HG02798 (cell line): ENCODE measurements at regions not wholly inside any gene's neighbourhood (a gene's known extent, or its start where the extent isn't known, plus 50 kb on each side); places are given as distances from the start of the nearest gene placed in this dataset.

Source experiments
- ATAC-seq: cut with Tn5 transposase; IDR thresholded peaks from one replicate; pipeline ENCODE4 v1.9.1; 2021; ENCODE audit warnings: mild to moderate bottlenecking; ENCODE audit not compliant: unreplicated experiment, poor library complexity

DNA sequence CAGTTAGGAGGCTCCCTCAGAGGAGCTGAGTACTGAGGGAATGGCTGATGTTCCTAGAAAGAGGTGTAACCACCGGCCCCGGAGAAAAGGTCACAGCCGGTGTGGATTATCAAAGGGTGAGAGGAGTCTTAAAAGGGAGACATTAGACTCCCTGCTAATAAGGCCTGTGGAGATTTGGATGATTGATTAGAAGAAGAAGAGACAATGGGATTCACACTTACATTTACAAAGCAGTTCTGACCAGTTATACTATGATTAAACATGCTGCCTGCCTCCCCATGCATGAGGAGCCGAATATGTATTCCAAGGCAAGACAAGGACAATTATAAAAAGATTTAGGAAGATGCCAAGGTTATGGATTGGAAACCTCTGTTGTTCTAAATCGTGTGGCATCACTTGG is 302.4 kb downstream of the SLC4A3 start:
- ATAC-seq = no peak

DNA sequence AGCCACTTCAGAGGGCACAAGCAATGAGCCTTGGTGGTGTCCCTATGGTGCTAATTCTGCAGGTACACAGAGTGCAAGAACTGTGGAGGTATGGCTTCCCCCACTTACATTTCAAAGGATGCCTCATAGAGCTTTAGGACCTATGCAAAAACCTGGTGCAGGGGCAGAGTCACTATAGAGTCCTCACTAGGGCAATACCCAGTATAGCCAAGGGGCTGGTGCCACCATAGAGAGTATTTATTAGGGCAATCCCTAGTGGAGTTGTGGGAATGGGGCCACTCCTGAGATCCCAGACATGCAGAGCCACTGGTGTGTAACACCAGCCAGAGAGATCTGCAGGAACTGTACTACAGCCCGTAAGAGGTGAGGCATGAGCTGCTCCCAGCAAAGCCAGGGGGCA is 312.2 kb downstream of the SLC4A3 start:
- no peak for ATAC-seq

DNA sequence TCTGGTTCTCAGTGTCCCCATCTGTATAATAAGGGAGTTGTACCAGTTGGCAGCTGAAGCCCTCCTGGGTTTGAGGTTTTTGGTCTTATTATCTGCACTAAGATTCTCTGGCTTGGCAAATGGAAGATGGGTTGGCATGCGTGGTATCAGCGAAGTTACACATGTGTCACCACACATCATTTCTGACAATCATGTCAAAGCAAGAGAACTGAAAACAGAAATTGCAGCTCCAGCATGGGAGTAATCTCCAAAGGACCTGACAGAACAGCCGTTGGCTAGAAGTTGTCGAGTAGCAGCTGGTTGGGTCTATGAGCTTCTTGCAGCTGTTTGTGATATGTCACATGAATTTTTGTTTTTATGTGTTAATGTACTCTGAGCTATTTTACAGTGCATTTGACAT is 317.4 kb downstream of the SLC4A3 start:
- ATAC-seq = no peak

DNA sequence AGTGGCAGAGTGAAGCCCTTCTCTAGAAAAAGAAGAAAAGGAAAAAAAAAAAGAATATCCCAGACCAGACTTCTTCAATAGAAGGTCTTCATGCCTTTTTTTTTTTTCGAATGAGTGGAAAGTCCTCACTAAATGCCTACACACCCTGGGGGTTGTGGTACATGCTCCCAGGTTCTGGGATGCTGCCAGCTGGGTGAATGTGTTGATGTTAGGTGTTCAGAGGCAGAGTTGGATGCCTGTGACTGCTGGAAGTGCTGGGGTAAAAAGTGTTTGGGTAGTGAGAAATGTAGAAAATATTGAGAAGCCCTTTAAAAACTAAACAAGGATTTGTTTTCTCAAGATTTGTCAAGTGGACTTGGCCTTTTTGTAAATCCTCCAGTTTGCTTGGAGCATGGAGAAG is 318.6 kb downstream of the SLC4A3 start:
- ATAC-seq = no peak

DNA sequence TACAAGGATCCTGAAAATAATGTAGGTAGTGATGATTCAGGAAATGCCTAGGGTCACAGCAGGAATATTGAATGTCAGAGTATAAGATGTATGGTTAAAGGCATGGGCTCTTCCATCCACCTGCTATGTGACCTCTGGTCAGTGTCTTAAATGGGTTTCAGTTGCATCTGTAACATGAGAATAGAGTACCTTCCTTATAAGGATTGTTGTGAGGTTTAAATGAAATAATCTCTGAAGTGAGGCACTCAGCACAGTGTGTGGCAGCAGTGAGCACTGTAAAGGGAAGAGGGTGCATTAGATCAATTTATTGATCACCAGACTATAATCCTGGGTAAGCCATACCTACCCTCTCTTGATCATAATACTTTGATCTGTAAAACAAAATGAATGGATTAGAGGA is 319.1 kb downstream of the SLC4A3 start:
- ATAC-seq = no peak

DNA sequence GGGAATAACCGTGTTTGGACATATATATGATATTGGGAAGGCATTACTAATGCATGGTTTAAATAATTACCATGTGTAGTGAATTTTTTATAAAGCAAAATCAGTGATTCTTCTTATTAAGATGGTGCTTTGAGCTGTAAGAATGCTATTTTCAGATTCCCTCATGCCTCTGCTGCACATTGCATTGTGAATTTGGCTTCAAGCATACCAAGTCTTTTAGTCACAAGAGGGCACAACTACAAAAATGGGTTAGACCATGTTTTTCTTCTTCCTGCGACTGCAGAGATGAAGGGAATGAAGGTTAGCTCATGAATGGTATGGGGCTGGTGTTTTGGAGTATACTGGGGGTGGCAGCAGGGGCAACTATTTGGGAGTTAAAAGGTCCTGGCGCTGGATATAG is 320.1 kb downstream of the SLC4A3 start:
- no peak for ATAC-seq

DNA sequence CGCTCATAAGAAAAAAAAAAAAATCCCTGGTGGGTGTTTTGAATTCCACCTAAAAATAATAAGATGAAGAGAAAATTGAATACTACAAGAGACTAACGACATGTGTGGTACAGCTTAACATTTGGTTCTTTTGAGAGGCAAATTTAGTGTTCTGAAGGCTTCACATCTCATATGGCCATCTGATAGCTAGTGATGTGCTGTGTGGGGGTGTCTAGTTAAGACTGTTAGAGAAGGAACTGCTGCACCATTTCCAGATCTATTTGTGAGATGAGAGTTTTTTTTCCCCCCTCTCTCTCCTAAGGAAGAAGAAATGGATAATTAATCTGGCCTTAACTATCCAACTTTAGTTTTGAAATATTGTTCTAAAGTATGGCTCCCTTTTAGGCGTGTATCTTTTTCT is 321.6 kb downstream of the SLC4A3 start:
- ATAC-seq = no peak

DNA sequence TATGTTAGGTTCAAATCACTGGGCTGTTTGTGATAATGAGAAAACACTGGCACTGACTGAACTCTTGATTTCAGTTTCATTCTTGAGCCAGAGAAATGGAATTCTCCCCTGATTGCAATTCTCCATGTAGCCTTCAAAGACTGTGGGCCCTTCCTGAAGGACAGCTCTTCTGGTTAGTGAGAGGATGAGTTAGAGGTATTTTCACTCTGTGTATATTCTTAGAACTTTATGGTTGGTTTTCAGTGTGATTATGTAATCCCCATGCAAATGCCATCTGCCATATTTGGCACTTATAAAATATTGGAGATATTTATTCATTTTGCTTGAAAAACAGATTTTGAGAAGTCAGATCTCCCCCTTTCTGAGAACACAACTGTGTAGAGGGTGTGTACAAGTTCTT is 323.7 kb downstream of the SLC4A3 start:
- no peak for ATAC-seq

DNA sequence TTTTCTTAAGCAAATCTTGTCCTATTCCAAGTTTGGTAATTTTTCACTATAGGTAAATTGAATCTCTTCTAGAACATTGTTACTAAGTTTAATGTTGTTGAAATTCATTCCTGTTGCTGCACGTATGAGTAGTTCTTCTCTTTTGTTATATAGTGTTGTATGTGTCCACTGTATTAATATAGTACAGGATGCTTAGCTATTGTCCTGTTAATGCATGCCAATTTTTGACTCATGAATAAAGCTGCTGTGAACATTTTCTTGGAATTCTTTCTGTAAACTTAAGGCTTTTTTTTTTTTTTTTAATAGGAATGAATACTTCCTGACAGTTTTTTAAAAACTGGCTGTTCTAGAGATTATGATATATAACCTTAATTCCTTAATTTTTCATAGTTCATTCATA is 326.9 kb downstream of the SLC4A3 start:
- no peak for ATAC-seq

DNA sequence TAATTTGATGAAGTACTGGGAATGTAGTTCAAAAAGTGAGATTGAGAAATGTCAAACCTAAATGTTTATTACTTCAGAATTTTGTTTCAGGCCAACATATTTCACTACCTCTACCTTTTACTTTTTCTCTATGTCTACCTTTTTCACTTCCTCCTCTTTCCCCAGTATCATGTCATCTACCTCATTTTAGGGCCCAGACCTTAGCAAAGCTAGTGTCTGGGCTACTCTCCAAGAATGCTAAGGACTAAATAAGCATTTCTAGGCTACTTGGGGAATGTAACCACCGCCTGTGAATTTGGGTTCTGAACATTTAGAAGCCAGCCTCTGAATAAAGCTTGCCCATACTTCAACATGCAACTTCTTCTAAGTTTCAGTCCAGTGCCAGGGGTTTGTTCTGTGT is 330.4 kb downstream of the SLC4A3 start:
- ATAC-seq = no peak

DNA sequence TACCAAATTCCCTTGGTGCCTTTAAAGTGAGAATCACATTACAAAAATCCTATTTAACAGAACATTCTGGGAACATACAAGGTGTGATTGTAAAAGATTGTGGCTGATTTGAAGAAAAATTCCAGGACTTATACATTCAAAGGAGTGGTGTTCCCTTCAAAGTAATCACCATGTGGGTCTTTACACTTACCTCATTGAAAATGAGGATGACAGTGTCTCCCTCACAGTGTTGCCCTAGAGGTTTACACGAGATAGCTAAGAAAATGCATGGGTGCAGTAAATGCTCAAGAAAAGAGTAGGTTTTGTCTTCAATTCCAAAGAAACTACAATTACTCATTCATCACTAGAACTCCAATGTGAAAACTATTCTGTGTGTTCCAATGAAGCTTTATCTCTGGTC is 331.5 kb downstream of the SLC4A3 start:
- no peak for ATAC-seq

DNA sequence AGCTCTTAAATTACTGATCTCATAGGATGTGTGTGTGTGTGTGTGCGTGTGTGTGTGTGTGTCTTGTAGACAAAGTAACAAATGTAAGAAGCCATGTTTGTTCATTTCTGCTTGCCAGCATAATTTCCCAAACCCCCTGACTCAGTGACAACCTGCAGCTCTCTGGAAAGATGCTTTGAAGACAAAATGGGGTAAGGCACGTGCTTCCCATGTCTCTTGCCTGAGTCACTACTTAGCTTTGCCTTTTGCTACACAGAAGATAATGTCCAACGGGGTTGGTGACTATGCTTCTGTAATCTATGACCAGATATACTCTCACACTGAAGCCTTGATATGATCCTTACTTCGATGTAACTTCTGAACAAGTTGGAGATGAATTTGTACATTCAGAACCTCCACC is 332.0 kb downstream of the SLC4A3 start:
- no peak for ATAC-seq

DNA sequence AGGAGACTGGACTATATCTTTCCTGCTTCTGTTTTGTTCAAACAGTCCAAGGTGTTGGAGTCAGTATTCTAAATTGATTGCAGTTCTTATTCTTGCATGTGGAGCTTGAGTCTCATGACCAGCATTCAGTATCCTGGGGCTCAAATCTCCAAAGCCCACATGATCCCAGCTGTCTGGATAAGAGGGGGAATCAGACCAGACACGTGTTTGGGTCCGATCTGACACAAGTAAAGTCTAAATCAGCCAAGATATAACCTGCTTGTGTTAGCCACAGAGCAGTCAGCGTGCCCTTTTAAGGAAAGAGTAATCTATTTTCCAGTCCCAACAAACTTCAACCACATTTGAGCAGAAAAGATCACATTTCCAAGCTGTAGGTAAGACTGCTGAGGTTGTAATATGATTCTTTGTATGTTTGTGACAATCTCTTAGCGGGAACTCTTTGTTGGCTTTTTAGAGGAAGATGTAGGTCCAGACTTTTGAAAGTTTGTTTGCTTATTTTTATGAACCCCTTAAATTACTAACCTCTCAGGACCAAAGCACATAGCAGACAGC is 334.6 kb downstream of the SLC4A3 start:
- no peak for ATAC-seq

DNA sequence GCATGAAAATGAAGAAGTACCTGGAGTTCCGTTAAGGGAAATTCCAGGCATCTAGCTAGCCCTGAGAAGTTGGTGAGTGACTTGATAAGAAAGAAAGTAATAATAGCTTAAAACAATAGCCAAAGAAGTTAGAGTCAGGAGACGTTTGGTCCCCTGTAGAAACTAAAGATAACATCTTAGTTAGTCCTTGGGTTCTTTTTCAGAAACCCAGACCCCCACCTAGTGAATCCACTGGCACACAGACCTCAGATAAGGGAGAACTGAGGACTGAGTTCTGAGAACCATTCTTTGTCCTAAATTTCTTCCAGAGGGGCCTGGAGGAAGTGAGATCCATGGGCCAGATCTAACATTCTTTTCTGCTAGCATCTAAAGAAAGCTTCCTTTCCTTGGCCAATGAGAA is 335.4 kb downstream of the SLC4A3 start:
- ATAC-seq = no peak

DNA sequence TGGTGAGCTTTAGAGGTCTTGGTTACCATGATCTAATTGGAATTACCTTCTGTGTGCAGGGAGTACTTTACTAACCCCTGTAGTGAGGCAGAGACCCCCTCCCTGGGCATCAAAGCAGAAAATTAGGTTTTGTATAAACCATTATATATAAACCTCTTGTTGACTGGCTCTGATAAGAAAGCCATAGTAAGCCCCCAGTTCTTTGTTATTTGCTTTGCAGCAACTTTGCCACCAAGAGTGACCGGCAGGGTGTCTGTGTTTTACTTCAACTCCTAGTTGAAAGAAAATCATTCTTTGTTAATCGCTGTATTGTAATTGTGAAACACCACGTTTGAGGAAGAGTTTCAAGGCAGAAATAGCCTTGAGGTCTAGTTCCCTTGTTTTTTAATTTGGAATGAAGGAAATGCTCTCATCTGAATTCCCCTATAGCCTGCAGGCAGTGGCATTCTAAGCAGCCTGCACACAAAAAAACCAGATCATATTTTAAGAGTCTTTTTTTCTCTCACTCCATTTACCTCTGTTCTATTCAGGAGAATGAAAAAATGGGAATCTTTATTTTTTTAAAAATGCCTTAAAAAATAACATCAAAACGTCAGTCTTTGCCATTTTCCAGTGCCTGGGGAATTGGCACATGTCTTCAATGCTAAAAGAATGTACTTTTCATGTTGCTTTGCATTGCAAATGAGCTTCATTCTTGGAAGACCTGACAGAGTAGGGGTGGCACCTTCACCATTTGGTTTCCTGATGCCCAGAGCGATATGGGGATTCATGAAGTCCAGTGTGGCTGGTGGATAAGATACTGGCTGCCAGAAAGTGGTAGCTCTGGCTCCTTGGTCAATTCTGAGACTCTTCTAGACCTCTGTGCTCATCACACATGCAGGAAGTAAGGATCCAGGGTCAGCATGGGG is 338.1 kb downstream of the SLC4A3 start:
- no peak for ATAC-seq

DNA sequence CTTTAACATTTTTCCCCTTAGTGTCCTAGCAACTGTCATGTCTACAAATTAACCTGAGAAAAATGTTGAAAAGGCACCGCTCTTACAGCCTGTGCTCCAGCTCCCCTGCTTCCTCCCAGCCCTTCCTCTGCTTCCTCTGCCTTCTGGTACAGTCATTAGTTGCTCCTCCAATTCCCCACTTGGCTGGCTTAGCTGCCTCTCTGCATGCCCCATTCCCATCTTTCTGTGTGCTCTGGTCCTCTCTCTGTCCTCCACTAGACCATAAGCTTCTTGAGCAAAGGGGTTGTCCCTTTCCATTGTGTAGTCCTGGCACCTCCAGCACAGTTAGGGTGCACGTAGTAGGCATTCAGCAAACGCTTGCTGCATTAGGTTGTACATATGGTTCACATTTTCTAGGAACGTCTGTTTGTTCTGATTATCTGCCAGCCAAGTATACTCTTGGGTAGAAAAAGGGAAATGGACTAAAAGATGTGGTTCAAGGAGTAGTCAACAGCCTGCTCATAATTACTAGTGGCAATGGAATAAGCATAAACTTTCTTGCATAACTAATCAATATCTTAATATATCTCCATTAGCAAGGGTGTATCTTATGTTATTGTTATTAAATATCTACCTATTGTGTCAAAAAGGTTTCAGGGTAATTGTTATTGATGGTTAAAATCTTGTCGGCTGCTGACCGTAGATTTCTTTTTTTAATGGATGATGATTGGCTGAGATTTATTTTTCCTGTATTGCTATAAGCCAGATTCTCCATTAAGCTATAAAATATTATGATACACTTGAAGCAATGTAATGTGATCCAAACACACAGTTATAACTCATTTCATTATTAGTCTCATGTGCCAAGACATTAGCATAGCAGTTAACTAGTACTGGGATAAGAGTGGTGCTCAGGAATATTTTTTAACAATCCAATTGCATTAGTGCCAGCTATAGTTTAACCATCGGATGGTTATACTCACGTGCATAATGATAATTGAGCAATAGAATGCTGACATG is 340.1 kb downstream of the SLC4A3 start:
- no peak for ATAC-seq

DNA sequence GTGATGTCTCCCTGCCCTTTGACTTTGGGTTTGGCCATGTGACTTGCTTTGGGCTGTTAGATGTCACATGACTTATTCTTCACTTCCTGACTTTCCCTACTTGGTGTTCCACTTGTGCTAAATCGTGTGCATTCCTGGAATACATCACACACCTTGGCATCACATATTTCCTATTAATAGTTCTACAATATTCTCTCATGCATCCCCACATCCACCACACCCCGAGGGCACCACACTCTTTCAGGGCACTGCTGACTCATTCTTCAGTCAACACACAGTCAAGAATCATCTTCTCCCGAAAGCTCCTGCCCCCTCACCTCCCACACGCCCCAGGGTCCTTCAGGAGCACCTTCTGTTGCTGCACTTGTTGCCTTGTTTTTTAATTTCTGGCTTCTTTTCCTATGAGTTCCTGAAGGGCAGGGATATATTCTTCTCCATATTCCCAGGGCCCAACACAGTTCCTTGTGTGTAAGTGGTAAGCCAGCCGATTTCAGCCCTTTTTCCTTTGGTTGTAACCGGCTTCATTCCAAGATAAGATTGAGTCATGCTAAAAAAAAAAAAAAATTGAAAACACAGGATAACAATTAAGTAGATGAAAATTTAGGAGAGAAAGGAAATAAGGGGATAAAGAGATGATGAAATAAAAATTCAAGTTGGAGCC is 341.4 kb downstream of the SLC4A3 start:
- no peak for ATAC-seq

DNA sequence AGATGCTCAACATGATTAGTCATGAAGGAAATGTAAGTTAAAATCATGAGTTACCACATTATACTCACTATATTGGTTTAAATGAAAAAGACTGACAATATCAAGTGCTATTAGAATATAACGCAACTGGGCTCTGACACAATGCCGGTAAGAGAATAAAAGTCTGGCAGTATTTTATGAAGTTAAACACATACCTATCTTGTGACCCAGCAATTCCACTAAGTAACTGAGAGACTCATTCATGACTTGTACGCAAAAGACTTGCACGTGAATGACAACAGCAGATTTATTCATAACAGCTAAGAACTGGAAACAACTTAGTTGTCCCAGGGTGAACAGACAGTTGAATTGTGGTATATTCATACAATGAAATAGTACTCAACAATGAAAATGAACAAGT is 342.1 kb downstream of the SLC4A3 start:
- no peak for ATAC-seq

DNA sequence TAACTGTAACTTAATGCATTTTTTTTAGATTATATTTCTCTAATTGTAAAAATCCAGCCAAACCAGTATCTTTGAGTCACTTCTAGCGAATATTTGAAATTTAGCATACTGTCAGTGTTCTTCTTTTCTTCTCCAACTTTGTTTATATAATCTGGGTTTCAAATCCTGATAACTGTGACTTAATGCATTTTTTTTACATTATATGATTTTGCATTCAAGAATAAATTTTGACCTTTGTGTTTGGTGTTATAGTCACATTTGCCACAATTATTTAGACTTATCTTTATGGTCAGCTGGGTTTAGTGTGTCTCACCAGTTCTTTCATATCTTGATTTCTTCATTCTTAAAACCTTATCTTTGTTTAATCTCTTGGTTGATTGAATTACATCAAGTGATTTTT is 345.7 kb downstream of the SLC4A3 start:
- no peak for ATAC-seq

DNA sequence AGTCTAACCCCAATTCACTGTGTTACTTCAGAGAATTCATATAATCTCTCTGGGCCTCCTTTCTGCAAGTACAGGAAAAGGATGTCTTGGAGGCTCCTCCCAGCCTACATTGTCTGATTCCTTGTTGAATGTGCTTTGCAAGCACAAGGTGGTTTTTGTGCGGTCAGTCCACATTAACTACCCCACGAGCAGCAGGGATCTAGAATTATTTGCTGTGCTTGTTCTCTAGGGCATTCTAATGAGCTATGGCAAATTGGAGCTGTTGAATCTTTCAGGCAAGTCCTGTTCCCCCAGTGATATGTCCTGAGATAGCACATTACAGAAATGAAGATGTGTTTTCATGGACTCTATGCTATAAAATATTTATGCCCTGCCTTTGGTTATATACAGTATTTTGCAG is 349.4 kb downstream of the SLC4A3 start:
- no peak for ATAC-seq
